ENCODE measurements at regions not wholly inside any gene's neighbourhood (a gene's known extent, or its start where the extent isn't known, plus 50 kb on each side); places are given as distances from the start of the nearest gene placed in this dataset.
A peak's percentile ranks its signal among the peaks of the same experiment; 100 is the strongest.

GRCh38 chr5:101605700-101606099 is 690.4 kb downstream of the SLCO4C1 start:
- no peaks in the 10 kb centered on the region for H3K36me3 ChIP-seq (ENCODE audit: low read depth, low read length)
- no peak overlapping the region for H2AFZ ChIP-seq (ENCODE audit: low read length)
- H3K9me3 ChIP-seq (ENCODE audit: low read length), result no peaks in the 10 kb centered on the region
- H3K79me2 ChIP-seq (ENCODE audit: low read length), result no peaks in the 10 kb centered on the region
- BruUV-seq (replicated peaks), result no TSS peak
- H3K4me2 ChIP-seq (ENCODE audit: low read length), result no peak overlapping the region
- no peaks in the 10 kb centered on the region for H3K27me3 ChIP-seq (ENCODE audit: low read length)
- POLR2A ChIA-PET (ENCODE audit: unreplicated experiment), result no interaction called here
- H4K20me1 ChIP-seq (ENCODE audit: low read length), result no peaks in the 10 kb centered on the region
- no peak overlapping the region for H3K9ac ChIP-seq (ENCODE audit: low read length)
- no peak overlapping the region for H3K4me3 ChIP-seq (ENCODE audit: low read length)
- H3K9me2 ChIP-seq (replicated peaks; ENCODE audit: low read length), result no peaks in the 10 kb centered on the region
- DNase-seq, result no peak
- CTCF ChIA-PET, result no interaction called here
- H3K4me1 ChIP-seq (ENCODE audit: insufficient read depth, low read length), result no peaks in the 10 kb centered on the region
- TF ChIP-seq EZH2phosphoT487 (IDR thresholded peaks at IDR 0.05; ENCODE audit: borderline replicate concordance, low read length) (no peak), EZH2 (IDR thresholded peaks at IDR 0.05; ENCODE audit: low read length, unreplicated experiment) (no peak), CTCF (conservative IDR thresholded peaks at IDR 0.05; ENCODE audit: low read depth, low read length) (no peak)
- intact Hi-C loops (cut with micrococcal nuclease), result no loop called here
- H3F3A ChIP-seq (ENCODE audit: low read length, unreplicated experiment), result no peaks in the 10 kb centered on the region
- no peak for ATAC-seq
- H3K27ac ChIP-seq (ENCODE audit: low read length), result no peak overlapping the region

GRCh38 chr5:101600614-101601013 is 695.5 kb downstream of the SLCO4C1 start:
- H3K4me3 ChIP-seq (ENCODE audit: low read length), result no peak overlapping the region
- ChIA-PET POLR2A (ENCODE audit: unreplicated experiment) (no interaction called here), CTCF (no interaction called here)
- no peaks in the 10 kb centered on the region for H3K36me3 ChIP-seq (ENCODE audit: low read depth, low read length)
- DNase-seq (no peak), ATAC-seq (no peak)
- BruUV-seq (replicated peaks), result no TSS peak
- H3F3A ChIP-seq (ENCODE audit: low read length, unreplicated experiment), result no peaks in the 10 kb centered on the region
- TF ChIP-seq EZH2 (IDR thresholded peaks at IDR 0.05; ENCODE audit: low read length, unreplicated experiment) (no peak), CTCF (conservative IDR thresholded peaks at IDR 0.05; ENCODE audit: low read depth, low read length) (no peak)
- no peak overlapping the region for H3K27ac ChIP-seq (ENCODE audit: low read length)
- no peaks in the 10 kb centered on the region for H4K20me1 ChIP-seq (ENCODE audit: low read length)
- intact Hi-C loops (cut with micrococcal nuclease), result no loop called here
- no peaks in the 10 kb centered on the region for H3K4me1 ChIP-seq (ENCODE audit: insufficient read depth, low read length)
- no peaks in the 10 kb centered on the region for H3K79me2 ChIP-seq (ENCODE audit: low read length)
- H3K9ac ChIP-seq (ENCODE audit: low read length), result no peak overlapping the region
- H2AFZ ChIP-seq (ENCODE audit: low read length), result no peak overlapping the region
- no peak overlapping the region for H3K4me2 ChIP-seq (ENCODE audit: low read length)
- H3K9me2 ChIP-seq (replicated peaks; ENCODE audit: low read length), result no peaks in the 10 kb centered on the region
- no peaks in the 10 kb centered on the region for H3K27me3 ChIP-seq (ENCODE audit: low read length)
- H3K9me3 ChIP-seq (ENCODE audit: low read length), result 0 out of 2 replicates have a peak, but pooled peaks cover 4% of the 10 kb centered on the region

- intact Hi-C loops (cut with micrococcal nuclease), result loop anchor here (1.0 kb wide), 1 partner anchor 227 kb away; no protein-coding TSS in a partner anchor
- Histone ChIP-seq H3K36me3 (ENCODE audit: low read depth, low read length) (no peaks in the 10 kb centered on the region), H3K27me3 (ENCODE audit: low read length) (no peaks in the 10 kb centered on the region), H3K9me2 (replicated peaks; ENCODE audit: low read length) (no peaks in the 10 kb centered on the region), H4K20me1 (ENCODE audit: low read length) (no peaks in the 10 kb centered on the region), H3K4me2 (ENCODE audit: low read length) (no peak overlapping the region), H3K4me3 (ENCODE audit: low read length) (no peak overlapping the region), H3K79me2 (ENCODE audit: low read length) (no peaks in the 10 kb centered on the region), H2AFZ (ENCODE audit: low read length) (no peak overlapping the region), H3K27ac (ENCODE audit: low read length) (no peak overlapping the region), H3F3A (ENCODE audit: low read length, unreplicated experiment) (no peaks in the 10 kb centered on the region), H3K9ac (ENCODE audit: low read length) (no peak overlapping the region), H3K4me1 (ENCODE audit: insufficient read depth, low read length) (no peaks in the 10 kb centered on the region), H3K9me3 (ENCODE audit: low read length) (no peaks in the 10 kb centered on the region; the same call in 1 of the 2 replicates)
- ATAC-seq (no peak), DNase-seq (peak; percentile 18)
- TF ChIP-seq EZH2phosphoT487 (IDR thresholded peaks at IDR 0.05; ENCODE audit: borderline replicate concordance, low read length) (no peak), CTCF (conservative IDR thresholded peaks at IDR 0.05; ENCODE audit: low read depth, low read length) (peak; percentile 61), EZH2 (IDR thresholded peaks at IDR 0.05; ENCODE audit: low read length, unreplicated experiment) (no peak)
- ChIA-PET POLR2A (ENCODE audit: unreplicated experiment) (no interaction called here), CTCF (no interaction called here)
- BruUV-seq (replicated peaks), result no TSS peak
Measured at GRCh38 chr5:101590384-101590783, 687.3 kb upstream of the ST8SIA4 start.

Data from PC-3 (cell line).